H9 (cell line): ENCODE measurements at regions not wholly inside any gene's neighbourhood (a gene's known extent, or its start where the extent isn't known, plus 50 kb on each side); places are given as distances from the start of the nearest gene placed in this dataset.
A peak's percentile ranks its signal among the peaks of the same experiment; 100 is the strongest.

Experiments used
- DNase-seq: peaks from one replicate; pipeline ENCODE4 v3.0.0-alpha.2; 2017
- H2AFZ ChIP-seq: one replicate; pipeline ENCODE4 v1.6.1; 2013; ENCODE audit warnings: mild to moderate bottlenecking, low read length, control low read depth, moderate library complexity
- H2AK5ac ChIP-seq: 2 replicates; pipeline ENCODE4 v1.6.1; 2013; ENCODE audit warnings: low read length, control low read depth, mixed read lengths; ENCODE audit not compliant: insufficient read length
- H2BK120ac ChIP-seq: one replicate; pipeline ENCODE4 v1.6.1; 2013; ENCODE audit warnings: low read depth, mild to moderate bottlenecking, low read length, control low read depth, inconsistent platforms; ENCODE audit not compliant: poor library complexity, severe bottlenecking
- H2BK12ac ChIP-seq: 2 replicates; pipeline ENCODE4 v1.6.1; 2013; ENCODE audit warnings: low read length, control low read depth, mixed read lengths, low read depth; ENCODE audit not compliant: insufficient read length
- H2BK15ac ChIP-seq: 2 replicates; pipeline ENCODE4 v1.6.1; 2013; ENCODE audit warnings: low read depth, low read length, control low read depth
- H2BK20ac ChIP-seq: one replicate; pipeline ENCODE4 v1.6.1; 2013; ENCODE audit warnings: low read depth, mild to moderate bottlenecking, low read length, control low read depth, inconsistent platforms; ENCODE audit not compliant: poor library complexity, severe bottlenecking
- H2BK5ac ChIP-seq: 2 replicates; pipeline ENCODE4 v1.6.1; 2013; ENCODE audit warnings: low read length, control low read depth, mixed read lengths; ENCODE audit not compliant: insufficient read length
- H3K14ac ChIP-seq: 2 replicates; pipeline ENCODE4 v1.6.1; 2013; ENCODE audit warnings: low read length, control low read depth; ENCODE audit not compliant: insufficient read depth
- H3K18ac ChIP-seq: 2 replicates; pipeline ENCODE4 v1.6.1; 2013; ENCODE audit warnings: low read depth, mild to moderate bottlenecking, mixed read lengths, low read length, control low read depth; ENCODE audit not compliant: insufficient read length
- H3K23ac ChIP-seq: 2 replicates; pipeline ENCODE4 v1.6.1; 2013; ENCODE audit warnings: low read length, control low read depth, mixed read lengths, low read depth; ENCODE audit not compliant: insufficient read length
- H3K23me2 ChIP-seq: 2 replicates; pipeline ENCODE4 v1.6.1; 2013; ENCODE audit warnings: low read depth, mild to moderate bottlenecking, mixed read lengths, low read length, control low read depth; ENCODE audit not compliant: insufficient read length, poor library complexity, severe bottlenecking
- H3K27ac ChIP-seq: 2 replicates; pipeline ENCODE4 v1.5.1; 2013; ENCODE audit warnings: low read length, control low read depth, mixed read lengths, low read depth; ENCODE audit not compliant: insufficient read length
- H3K27me3 ChIP-seq: 2 replicates; pipeline ENCODE4 v1.6.1; 2013; ENCODE audit warnings: low read length, control low read depth, inconsistent platforms; ENCODE audit not compliant: insufficient read depth
- H3K4ac ChIP-seq: 2 replicates; pipeline ENCODE4 v1.6.1; 2013; ENCODE audit warnings: low read depth, mild to moderate bottlenecking, control low read depth, inconsistent platforms, low read length, moderate library complexity
- H3K4me1 ChIP-seq: 2 replicates; pipeline ENCODE4 v1.6.1; 2013; ENCODE audit warnings: low read length, control low read depth, inconsistent platforms; ENCODE audit not compliant: insufficient read depth
- H3K4me2 ChIP-seq: 2 replicates; pipeline ENCODE4 v1.6.1; 2013; ENCODE audit warnings: low read length, control low read depth, mixed read lengths; ENCODE audit not compliant: insufficient read length, insufficient read depth
- H3K56ac ChIP-seq: 2 replicates; pipeline ENCODE4 v1.6.1; 2013; ENCODE audit warnings: low read depth, mild to moderate bottlenecking, mixed read lengths, low read length, control low read depth; ENCODE audit not compliant: insufficient read length
- H3K79me1 ChIP-seq: 2 replicates; pipeline ENCODE4 v1.6.1; 2013; ENCODE audit warnings: low read depth, mild to moderate bottlenecking, moderate library complexity, low read length, control low read depth, inconsistent platforms; ENCODE audit not compliant: insufficient read depth, poor library complexity, severe bottlenecking
- H3K79me2 ChIP-seq: 2 replicates; pipeline ENCODE4 v1.6.1; 2013; ENCODE audit warnings: low read length, control low read depth, inconsistent platforms; ENCODE audit not compliant: insufficient read depth
- H3K9ac ChIP-seq: 2 replicates; pipeline ENCODE4 v1.6.1; 2013; ENCODE audit warnings: low read length, control low read depth, mixed read lengths; ENCODE audit not compliant: insufficient read length; ENCODE audit errors: extremely low read depth
- H3K9me3 ChIP-seq: one replicate; pipeline ENCODE4 v1.6.1; 2013; ENCODE audit warnings: low read depth, low read length, inconsistent platforms; ENCODE audit not compliant: control insufficient read depth
- H3T11ph ChIP-seq: one replicate; pipeline ENCODE4 v1.6.1; 2013; ENCODE audit warnings: mild to moderate bottlenecking, low read length, control low read depth, inconsistent platforms
- H4K20me1 ChIP-seq: one replicate; pipeline ENCODE4 v1.6.1; 2013; ENCODE audit not compliant: control insufficient read depth, insufficient read length, insufficient read depth
- H4K5ac ChIP-seq: 2 replicates; pipeline ENCODE4 v1.6.1; 2013; ENCODE audit warnings: low read depth, mild to moderate bottlenecking, mixed read lengths, low read length, control low read depth; ENCODE audit not compliant: insufficient read length
- H4K8ac ChIP-seq: replicated peaks from 2 replicates; pipeline ENCODE4 v1.6.1; 2013; ENCODE audit warnings: low read length, control low read depth, mixed read lengths, low read depth; ENCODE audit not compliant: insufficient read length
- H4K91ac ChIP-seq: 2 replicates; pipeline ENCODE4 v1.6.1; 2013; ENCODE audit warnings: low read depth, mild to moderate bottlenecking, moderate library complexity, mixed read lengths, low read length, control low read depth; ENCODE audit not compliant: insufficient read length
- H3K27ac Mint-ChIP-seq, 3 experiments: 2 replicates in 2 of 3; 3 replicates in 1 of 3; pipeline ENCODE4 v1.8.0; 2020 to 2021; ENCODE audit warnings: mixed read lengths in 3 of 3, mild to moderate bottlenecking in 1 of 3, moderate library complexity in 1 of 3
- H3K27me3 Mint-ChIP-seq: 2 replicates; pipeline ENCODE4 v1.8.0; 2021; ENCODE audit warnings: low read depth, mild to moderate bottlenecking, moderate library complexity, mixed read lengths
- H3K36me3 Mint-ChIP-seq, 3 experiments: 2 replicates in 2 of 3; 3 replicates in 1 of 3; pipeline ENCODE4 v1.8.0; 2020 to 2021; ENCODE audit warnings: low read depth in 3 of 3, mixed read lengths in 3 of 3; ENCODE audit not compliant: insufficient read depth in 1 of 3
- H3K4me1 Mint-ChIP-seq, 2 experiments: 2 replicates each; pipeline ENCODE4 v1.8.0; 2020; ENCODE audit warnings: mixed read lengths in 2 of 2
- H3K4me3 Mint-ChIP-seq, 2 experiments: 2 replicates in 1 of 2; 3 replicates in 1 of 2; pipeline ENCODE4 v1.8.0; 2020 to 2021; ENCODE audit warnings: mild to moderate bottlenecking in 2 of 2, mixed read lengths in 2 of 2, moderate library complexity in 1 of 2
- H3K9me3 Mint-ChIP-seq, 2 experiments: 2 replicates in 1 of 2; 3 replicates in 1 of 2; pipeline ENCODE4 v1.8.0; 2020; ENCODE audit warnings: mild to moderate bottlenecking in 2 of 2, mixed read lengths in 2 of 2, moderate library complexity in 1 of 2
- WGBS: extraction: QIAGEN DNeasy Blood & Tissue Kit; methylation state at CpG from one replicate; pipeline ENCODE4 v1.1.7; 2013; ENCODE audit warnings: missing lambda C conversion rate, low lambda C conversion rate, mixed read lengths; ENCODE audit not compliant: insufficient read length; ENCODE audit errors: extremely low coverage; 5-methylcytosine and 5-hydroxymethylcytosine counted together
- TF ChIP-seq, protein P1 (sequence below): fragments of 200-600 bp; sonication (generic); conservative IDR thresholded peaks from 3 replicates; pipeline ENCODE4 v1.8.0; 2021; ENCODE audit warnings: antibody characterized with exemption, mild to moderate bottlenecking

DNA sequence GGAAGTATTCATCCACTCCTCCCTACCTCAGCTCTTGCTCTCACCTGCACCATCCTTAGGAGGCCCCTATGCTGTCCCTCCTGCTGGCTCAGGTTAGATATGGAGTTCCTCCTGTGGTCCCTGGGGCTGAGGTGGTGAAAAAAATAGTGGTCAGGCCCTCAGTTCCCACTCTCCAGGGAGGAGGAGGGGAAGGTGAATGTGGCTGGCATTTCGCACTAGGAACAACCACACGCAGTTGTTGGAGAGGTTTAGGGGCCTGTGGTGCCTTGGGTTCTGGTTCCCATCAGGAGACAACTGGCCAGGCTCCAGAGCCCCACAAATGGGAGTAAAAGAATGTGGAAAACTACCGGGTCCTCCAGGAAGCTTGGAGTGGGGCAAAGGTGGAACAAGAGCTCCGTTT, 81.7 kb upstream of the HSPA9 start:
- Histone ChIP-seq H3K18ac (no peak overlapping the region), H3K23ac (no peak overlapping the region), H3K27me3 (no peaks in the 10 kb centered on the region), H4K5ac (no peak overlapping the region), H2AK5ac (no peak overlapping the region), H2BK120ac (no peak overlapping the region), H2BK12ac (no peak overlapping the region), H4K91ac (no peak overlapping the region), H3K79me2 (no peaks in the 10 kb centered on the region), H3K56ac (no peak overlapping the region), H2BK20ac (no peak overlapping the region), H3K27ac (no peak overlapping the region), H2BK5ac (no peak overlapping the region), H3K4me1 (no peaks in the 10 kb centered on the region), H4K8ac (no peak overlapping the region), H3K4me2 (no peak overlapping the region), H3K4ac (no peak overlapping the region), H3K23me2 (no peaks in the 10 kb centered on the region), H3K14ac (no peak overlapping the region), H3K9me3 (no peaks in the 10 kb centered on the region), H3K79me1 (no peaks in the 10 kb centered on the region), H3T11ph (no peak overlapping the region), H2BK15ac (no peak overlapping the region), H2AFZ (no peak overlapping the region), H4K20me1 (no peaks in the 10 kb centered on the region), H3K9ac (no peak overlapping the region)
- H3K9me3 Mint-ChIP-seq, result no peaks in the 10 kb centered on the region
- WGBS, result no CpG with 5 or more reads among the region's 4 CpGs
- no peak overlapping the region for H3K4me3 Mint-ChIP-seq
- TF ChIP-seq, protein P1, sequence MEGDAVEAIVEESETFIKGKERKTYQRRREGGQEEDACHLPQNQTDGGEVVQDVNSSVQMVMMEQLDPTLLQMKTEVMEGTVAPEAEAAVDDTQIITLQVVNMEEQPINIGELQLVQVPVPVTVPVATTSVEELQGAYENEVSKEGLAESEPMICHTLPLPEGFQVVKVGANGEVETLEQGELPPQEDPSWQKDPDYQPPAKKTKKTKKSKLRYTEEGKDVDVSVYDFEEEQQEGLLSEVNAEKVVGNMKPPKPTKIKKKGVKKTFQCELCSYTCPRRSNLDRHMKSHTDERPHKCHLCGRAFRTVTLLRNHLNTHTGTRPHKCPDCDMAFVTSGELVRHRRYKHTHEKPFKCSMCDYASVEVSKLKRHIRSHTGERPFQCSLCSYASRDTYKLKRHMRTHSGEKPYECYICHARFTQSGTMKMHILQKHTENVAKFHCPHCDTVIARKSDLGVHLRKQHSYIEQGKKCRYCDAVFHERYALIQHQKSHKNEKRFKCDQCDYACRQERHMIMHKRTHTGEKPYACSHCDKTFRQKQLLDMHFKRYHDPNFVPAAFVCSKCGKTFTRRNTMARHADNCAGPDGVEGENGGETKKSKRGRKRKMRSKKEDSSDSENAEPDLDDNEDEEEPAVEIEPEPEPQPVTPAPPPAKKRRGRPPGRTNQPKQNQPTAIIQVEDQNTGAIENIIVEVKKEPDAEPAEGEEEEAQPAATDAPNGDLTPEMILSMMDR, result no peak
- H3K4me1 Mint-ChIP-seq, result peaks cover 25 to 37% of the 10 kb centered on the region in 2 experiments
- H3K27me3 Mint-ChIP-seq, result no peaks in the 10 kb centered on the region
- H3K27ac Mint-ChIP-seq, result 0 out of 7 replicates have a peak overlapping the region, but pooled peaks of 1 of the 3 experiments have one; percentile 58
- DNase-seq, result no peak
- H3K36me3 Mint-ChIP-seq, result no peaks in the 10 kb centered on the region
